Renal cortical epithelial cell (primary cell): ENCODE measurements at regions not wholly inside any gene's neighbourhood (a gene's known extent, or its start where the extent isn't known, plus 50 kb on each side); places are given as distances from the start of the nearest gene placed in this dataset.

ENCODE experiments used
- DNase-seq: peaks from one replicate; pipeline ENCODE4 v3.0.0-alpha.2; 2011; ENCODE audit warnings: low read depth

DNA sequence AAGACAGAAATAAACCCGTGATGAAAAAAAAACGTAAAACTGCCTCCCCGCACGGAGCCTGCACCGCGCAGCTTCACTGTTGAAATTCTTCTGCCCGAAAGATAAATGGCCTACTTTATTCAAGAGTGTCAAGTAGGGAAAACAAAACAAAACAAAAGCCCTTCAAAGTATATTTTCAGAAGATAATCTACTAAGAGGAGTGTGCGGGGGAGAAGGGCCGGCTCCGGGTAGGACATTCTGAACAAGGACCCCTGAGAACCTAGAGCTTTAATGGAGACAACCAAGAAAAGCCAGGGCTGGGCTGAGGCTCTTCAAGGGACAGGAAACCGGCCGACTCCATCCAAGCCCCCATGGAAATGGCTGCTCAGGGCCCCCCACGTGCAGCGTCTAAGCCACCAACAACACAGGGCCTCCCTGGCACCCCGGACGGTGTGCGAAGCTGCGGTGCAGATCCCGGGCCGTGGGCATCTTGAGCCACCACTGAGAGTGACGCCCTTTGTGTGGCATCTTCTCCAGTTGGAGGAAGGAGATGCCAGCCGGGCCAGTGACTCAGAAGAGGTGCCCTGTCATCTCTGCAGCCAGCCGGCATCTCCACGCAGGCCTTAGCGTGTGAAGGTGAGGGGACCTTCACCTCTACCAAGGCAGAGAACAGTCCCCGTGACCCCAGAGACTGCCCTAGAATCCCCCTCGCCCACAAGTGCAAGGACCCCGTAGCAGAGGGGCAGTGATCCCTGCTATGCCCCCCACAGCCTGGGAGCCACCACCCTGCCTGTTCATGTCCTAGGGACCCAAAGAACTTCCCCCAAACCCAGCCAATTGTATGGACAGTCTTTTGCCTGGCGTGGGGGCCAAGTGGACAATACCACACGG is 250.8 kb downstream of the C16orf95 start:
- DNase-seq = no peak

DNA sequence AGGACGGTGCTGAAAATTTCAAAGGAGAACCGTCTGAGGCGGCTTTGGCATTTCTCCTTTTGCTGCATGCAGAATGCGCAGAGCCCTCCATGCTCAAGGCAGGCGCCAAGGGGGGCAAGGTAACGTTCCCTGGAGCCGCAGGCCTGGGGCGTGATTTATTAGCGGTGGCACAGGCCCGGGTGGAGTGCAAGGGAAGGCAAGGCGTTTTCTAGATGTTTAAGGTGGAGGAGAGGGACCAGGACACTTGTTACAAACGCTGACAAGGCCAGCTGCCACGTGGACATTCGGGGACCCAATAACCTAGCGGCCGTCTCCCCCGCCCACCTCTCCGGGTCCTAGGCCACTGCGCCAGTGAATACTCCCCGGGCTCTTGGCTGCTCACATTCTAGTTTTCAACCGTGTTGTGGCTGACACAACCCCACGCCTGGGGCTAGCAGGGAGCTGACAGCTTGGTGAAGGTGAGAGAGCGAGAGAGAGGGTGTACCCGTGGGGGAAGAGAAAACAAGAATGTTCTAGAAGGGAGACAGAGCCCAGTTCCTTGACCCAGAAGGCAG is 250.1 kb downstream of the C16orf95 start:
- DNase-seq = no peak

DNA sequence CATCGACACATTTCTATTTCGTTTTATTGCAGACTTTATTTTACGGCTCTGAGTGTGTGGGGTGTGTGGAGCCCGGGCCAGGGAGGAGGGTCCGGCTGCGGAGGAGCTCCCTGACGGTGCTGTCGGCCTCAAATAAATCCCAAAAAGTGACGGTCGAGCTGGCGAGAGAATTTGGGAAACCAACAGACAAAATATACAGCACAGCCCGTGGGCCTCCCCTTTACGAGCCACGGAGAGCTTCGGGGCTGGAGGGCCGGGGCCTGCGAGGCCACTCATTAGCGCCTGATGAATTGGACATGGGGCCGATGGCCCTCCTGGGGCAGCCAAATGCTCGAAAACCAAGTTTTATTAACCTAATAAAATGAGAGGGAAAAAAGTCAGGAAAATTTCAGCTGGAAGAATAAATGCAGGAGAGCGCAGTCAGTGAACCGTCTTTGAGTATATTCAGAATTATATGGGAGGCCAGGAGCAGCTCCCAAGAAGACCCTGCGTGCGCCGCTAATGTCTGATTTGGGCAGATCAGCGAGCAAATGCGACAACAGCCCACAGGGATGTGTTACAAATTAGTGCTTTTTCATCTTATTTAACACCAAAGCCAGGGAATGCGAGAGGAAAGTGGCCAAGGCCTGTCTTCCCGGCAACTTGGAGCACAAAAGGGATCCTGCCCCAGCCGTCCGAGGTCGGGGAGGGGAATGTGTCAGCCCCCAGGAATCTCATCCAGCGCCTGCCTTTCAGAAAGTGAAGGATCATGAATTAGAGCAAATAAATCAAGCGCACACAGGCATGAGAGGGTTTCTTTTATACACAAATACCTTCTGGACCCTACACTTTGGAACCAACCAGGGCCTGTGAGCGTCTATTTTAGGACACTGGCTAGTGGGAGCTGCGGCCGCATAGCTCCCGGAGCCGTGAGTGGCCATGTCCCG is 249.1 kb downstream of the C16orf95 start:
- DNase-seq = no peak

DNA sequence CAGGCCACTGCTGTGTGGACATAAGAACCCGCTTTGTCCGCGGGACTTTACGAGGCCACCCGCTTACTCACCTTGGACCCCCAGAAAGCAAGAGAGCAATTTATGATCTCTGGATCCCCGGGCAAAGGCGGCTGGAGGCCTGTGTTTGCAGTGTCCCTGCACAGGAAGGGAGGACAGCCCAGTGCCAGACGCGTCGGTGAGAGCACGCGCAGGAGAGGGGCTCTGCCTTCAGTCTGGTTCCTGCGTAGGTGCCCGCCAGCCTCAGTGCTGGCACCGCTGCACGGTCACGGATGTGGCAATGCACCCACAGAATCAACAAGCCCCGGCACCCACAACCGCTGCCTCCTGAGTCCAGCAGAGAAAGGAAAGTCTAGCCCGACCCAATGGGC is 248.4 kb downstream of the C16orf95 start:
- no peak for DNase-seq

DNA sequence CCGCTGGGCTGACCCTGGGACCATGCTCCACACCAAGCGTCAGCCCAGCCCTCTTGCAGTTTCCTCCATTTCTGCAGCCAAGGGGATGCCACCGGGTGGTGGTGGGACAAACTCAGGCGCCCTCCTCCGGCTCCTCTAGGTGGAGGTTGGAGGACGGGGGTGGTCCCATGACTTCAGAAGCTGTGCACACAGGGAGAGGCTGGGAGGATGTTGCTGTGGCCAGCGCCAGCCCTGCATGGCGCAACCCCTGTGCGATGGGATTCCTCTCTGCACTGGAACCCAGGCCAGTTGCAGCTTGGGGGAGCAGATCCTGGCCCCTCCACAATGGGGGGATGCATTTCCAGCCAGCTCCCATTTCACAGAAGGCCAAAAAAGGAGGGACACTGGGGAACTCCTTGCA is 246.5 kb downstream of the C16orf95 start:
- no peak for DNase-seq

DNA sequence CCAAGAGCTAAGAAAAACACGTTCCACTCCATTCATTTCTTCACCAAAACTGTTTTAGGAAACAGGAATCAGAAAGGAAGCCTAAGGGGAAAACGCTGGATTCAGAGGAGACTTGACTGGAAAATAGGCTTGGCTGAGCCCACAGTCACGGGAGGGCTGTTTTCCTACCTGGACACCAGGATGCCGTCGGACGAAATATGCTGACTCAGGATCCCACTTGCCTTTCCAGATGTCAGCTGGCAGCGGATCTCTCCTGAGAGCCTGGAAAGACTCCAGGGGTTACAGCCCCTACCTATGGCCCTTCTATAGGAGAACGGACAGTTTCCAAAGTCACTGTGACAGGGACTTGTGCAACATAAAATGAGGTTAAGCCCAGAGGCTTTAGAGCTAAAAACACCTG is 245.1 kb downstream of the C16orf95 start:
- DNase-seq = no peak

DNA sequence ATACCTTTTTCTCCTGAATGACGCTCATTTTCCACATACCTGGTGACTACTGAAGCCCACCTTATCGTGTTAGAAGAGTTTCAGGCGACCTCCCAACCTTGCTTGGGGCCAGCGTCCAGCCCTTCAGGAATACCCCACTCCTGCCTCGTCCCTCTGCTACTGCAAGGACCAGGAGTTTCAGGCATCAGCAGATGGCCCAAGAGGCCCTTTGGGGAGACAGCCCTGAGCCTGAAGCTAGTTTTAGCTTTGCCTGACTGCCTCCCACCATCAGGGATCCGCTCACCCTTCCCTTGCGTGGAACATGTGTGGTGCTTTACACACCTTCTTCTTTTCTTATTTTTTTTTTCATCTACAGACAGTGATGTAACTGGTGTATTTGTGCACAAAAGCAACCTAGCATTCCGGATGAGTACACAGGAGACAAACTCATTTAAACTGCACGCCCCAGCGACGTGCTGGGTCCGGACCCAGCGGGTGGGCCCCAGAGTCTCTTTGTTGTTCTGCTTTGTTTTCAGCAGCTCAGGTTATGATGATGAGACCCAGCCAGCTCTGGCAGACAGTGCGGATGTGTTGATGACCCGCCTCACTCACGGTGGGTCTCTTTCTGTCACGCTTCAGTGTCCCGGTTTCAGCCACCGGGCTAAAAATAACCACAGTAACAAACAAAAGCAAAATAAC is 242.4 kb downstream of the C16orf95 start:
- DNase-seq = no peak

DNA sequence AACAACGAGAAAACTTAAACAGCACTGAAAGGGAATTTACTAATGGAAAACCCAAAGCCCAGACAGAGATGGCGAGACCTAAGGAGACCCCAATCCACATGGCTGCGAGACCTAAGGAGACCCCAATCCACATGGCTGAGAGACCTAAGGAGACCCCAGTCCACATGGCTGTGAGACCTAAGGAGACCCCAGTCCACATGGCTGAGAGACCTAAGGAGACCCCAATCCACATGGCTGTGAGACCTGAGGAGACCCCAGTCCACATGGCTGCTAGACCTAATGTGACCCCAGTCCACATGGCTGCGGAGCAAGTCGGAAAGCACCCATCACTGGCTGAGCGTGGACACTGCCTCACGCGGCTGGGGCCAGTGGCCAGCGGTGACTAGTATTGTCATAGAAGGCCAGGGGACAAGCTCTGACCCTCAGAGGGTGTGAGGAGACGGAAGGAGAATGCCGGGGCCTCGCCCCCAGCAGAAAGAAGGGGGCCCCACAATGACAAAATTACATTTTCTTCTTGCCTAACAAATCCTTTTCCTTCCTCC is 241.8 kb downstream of the C16orf95 start:
- no peak for DNase-seq

DNA sequence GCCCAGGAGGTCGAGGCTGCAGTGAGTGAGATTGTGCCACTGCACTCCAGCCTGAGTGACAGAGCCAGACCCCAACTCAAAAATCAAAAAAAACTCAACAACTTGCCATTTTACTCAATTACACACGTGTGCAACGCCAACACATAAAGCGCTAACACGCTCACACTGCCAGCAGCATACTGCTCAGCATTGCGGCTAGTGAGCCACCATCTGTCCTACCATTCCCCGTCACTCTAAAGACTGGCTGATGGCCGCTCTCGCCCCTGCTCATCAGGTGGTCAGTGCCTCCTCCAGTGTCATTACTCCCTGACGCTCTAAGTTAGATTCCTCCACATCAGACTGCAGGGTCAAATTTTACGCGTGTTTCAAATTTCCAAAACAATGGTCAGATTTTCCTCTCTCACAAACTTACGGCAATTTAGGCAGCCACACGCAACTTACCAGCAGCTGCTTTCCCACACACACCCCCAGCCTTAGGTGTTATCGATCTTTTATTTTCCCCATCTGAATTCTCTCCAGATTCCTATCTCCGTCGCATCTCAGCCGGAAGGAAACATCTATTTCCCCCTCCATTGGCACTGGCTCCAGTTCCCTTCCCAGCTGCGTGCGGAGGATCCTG is 240.8 kb downstream of the C16orf95 start:
- DNase-seq = no peak

DNA sequence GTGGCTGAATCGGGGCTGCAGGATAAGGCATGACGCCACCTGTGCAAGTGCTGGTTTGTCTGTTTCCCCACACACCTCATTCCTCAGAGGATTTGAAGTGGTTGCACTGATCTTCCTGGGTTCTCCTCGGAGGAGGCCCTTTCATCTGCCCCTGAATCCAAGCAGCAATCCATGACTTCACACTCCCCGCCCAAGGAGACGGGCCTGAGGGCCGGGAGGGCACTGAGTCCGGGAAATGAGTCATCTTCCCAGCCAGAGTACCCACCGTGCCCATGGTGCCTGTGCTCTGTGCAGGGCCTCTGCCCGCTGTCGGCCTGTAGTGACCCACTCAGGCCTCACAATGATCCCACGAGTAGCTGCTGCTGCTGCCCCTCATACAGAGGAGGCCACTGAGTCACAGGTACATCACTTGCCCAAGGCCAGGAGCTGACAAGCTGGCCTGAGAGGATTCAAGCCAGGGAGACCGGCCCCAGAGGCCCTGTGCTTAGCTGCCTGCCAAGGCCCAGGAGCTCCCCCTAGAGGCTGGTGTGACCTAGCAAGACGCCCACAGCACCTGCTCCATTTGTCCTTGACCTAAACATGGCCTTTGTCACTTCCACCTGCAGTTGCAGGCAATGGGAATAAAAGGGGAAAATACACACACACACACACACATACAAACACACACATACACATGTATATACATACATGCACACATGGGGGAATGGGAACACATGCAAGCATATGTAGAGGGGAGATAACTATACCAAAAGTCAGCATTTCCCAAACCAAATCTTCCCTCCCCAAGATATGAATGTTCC is 240.0 kb downstream of the C16orf95 start:
- DNase-seq = peak; percentile 2

DNA sequence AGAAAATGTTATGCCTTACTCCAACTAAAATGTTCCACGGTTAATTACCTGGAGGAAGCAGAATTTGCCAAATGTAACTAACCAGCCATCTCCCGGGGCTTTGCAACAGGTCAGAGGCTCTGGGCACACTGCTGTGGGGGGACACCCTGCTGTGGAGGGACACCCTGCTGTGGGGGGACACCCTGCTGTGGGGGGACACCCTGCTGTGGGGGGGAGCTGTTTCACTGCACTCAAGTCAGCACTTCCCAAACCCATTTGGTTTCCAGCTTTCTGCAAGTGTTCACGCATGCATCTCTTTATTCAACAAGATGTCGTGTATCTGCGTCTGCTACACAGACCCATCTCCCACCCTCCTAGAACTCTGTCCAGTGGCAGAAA is 239.5 kb downstream of the C16orf95 start:
- no peak for DNase-seq

DNA sequence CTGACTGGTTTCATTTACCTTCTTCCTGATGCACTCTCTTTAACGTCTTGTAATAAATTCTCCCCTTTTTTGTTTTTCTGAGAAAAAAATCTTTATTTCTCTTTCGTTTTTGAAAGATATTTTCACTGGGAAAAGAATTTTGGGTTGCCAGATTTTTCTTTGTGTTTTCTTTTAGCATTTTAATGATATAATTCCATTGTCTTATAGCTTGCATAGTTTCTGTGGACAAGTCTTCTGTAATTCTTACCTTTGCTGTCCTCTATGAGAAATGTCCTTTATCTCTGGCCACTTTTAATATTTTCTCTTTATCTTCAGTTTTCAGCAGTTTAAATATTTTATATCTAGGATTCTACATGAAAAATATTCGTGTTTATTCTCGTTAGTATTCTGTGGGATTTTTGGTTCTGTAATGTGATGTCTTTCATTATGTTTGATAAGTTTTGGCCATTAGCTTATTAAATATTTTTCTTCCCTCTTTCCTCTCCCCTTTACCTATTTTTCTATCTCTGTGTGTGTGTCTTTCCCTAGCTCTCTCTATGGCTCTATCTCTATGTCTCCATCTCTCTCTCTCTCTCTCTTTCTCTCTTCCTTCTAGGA is 236.5 kb downstream of the C16orf95 start:
- DNase-seq = no peak

DNA sequence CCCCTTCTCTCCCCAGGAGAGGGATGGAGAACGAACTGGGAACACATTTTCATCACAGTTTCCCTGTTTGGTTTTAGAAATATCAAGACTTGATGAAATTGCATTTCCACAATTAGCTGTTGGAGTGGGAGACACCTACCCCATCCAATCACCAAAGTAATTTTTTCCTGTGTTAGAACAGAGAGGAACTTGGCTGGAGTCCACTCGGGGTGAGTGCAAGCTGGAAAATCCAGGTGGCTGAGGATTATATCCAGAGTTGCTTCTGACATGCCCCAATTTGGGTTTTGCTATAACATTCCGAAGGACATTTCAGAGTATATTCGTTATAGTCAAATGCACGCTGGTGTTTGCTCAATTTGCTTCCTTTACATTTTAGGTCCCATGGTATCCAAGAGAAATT is 231.8 kb downstream of the C16orf95 start:
- DNase-seq = no peak

DNA sequence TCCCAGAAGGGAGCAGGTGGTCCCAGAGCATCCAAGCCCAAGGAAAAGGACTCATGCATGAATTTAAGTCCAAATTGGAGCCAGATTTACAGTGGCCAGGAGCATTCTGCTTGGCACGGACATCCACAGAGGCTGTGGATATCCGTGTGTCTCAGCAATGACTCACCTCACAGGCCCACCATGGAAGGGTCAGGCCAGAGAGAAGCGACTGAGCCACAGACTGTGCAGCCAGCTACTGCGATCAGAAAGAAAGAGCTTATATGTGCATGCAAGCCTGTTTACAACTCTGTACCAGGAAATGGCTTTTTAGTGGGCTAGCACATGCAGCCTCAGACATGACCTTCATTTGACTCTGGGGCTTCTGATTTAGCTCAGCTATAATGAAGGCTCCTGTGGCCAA is 231.0 kb downstream of the C16orf95 start:
- no peak for DNase-seq

DNA sequence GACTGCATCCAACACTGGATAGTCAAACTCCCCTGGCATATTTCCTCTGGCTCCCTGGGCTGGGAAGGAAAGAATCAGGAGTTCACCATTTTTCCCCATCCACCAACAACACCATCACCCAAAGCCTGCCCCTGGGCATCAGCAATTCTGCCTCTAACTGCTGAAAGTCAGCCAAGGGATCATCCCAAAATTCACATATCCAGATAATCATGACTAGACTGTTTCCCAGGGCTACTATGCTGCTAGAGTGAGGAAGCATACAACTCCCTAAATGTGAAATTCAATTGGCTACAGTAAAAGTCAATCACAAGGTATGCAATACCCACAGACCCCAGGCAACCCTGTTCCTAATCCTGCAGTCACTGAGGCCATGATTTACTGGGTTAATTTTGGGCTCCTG is 230.6 kb downstream of the C16orf95 start:
- no peak for DNase-seq

DNA sequence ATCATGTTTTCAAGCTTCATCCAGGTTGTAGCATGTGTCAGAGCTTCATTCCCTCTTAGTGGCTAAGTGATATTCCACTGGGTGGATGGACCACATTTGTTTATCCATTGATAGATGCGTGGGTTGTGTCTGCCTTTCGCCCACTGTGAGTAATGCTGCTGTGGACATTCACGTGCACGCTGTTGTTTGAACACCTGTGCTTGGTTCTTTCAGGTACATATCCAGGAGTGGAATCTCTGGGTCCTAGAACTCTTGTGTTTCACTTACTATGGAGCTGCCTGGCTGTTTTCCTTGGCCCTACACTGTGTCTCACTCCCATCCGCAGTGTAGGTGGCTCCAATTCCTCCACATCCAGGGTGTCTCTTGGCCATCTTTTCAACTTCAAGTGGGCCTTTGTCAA is 224.2 kb downstream of the C16orf95 start:
- DNase-seq = no peak

DNA sequence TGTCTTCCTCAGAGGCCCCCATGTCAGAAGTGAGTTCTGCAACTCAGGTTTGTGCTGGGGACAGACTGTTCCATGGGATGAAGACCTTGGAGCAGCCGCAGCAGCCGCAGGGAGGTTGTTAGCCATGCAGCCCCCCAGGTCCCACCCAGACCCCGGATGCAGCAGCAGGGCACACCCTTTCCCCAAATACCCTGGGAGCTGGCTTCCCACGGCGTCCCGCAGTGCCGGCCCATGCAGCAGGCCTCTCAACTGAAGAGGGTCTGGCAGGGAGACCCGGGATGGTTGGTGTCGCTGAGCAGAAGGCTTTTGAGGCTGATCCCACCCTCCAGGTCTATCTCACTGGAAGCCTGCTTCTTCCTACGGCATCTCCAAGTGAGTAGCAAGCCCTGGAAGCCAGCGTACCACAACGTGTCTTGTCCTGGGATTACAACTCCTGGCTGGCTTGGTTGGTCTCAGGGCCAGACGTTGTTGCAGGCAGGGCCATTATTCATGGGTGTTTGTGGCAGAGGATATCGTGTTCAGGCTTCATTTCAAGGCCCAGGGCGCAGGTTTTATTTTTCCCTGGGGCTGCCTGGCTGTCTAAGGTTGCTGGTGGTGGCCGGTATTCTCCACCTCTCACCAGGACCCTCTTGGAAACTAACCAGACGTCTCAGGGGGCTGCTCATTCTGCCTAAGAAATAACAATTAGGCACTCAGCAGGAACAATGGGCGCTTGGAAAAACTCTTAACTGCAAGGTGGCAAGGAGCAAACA is 223.2 kb downstream of the C16orf95 start:
- DNase-seq = no peak

DNA sequence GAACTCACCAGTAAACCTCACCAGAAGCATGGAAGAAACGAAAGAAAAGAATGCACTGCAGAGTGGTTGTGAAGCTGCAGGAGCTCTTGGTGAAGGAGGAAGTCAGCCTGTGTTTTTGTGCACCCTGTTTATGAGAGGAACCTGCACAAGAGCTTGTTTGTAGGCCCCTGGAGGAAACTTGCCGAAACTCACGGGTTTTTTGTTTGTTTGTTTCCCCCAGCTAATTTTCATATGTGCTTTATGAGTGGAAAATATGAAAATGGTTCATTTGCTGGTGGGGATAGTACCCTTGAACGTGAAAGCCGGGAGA is 222.7 kb downstream of the C16orf95 start:
- no peak for DNase-seq

DNA sequence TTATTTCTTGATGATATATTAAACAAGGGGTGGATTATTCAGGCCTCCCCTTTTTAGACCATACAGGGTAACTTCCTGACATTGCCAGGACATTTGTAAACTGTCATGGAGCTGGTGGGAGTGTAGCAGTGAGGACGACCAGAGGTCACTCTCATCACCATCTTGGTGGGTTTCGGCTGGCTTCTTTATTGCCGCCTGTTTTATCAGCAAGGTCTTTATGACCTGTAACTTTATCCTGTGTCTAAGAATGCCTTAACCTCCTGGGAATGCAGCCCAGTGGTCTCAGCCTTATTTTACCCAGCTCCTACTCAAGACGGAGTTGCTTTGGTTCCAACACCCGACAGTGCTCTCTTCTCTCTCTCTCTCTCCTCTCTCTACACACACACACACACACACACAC is 221.9 kb downstream of the C16orf95 start:
- no peak for DNase-seq
